PC-3 (cell line): ENCODE measurements at regions not wholly inside any gene's neighbourhood (a gene's known extent, or its start where the extent isn't known, plus 50 kb on each side); places are given as distances from the start of the nearest gene placed in this dataset.

Experiments used
- ATAC-seq: fragments of 200-7000 bp; cut with Tn5 transposase; 2 replicates; pipeline ENCODE4 v1.9.1; 2020; ENCODE audit warnings: mild to moderate bottlenecking, moderate library complexity
- BruUV-seq: library from RNA; stranded (reverse); fragments of 400-500 nt; replicated peaks from 2 replicates; lab custom pipeline; 2021; lab: Mats Ljungman, UMichigan
- CTCF ChIA-PET: fragments of 300-600 bp; sonication (Branson Sonifier 250); formaldehyde crosslinking; loops from one replicate; lab custom pipeline; 2022; ENCODE audit warnings: antibody characterized with exemption; lab: Charles Lee
- POLR2A ChIA-PET: fragments of 300-600 bp; sonication (Branson Sonifier 250); formaldehyde crosslinking; loops from one replicate; lab custom pipeline; 2022; ENCODE audit warnings: antibody characterized with exemption; ENCODE audit not compliant: unreplicated experiment; lab: Charles Lee
- DNase-seq: peaks from one replicate; pipeline ENCODE4 v3.0.0-alpha.2; 2015
- H2AFZ ChIP-seq: fragments of 300-600 bp; sonication (generic); 2 replicates; pipeline ENCODE4 v1.6.0; 2016; ENCODE audit warnings: antibody characterized with exemption, low read length
- H3F3A ChIP-seq: fragments of 300-600 bp; sonication (generic); one replicate; pipeline ENCODE4 v1.6.0; 2017; ENCODE audit warnings: antibody characterized with exemption, low read length, control low read depth, mild to moderate bottlenecking; ENCODE audit not compliant: unreplicated experiment
- H3K27ac ChIP-seq: fragments of 300-600 bp; sonication (generic); 2 replicates; pipeline ENCODE4 v1.5.1; 2016; ENCODE audit warnings: mild to moderate bottlenecking, low read length
- H3K27me3 ChIP-seq: fragments of 300-600 bp; sonication (generic); 2 replicates; pipeline ENCODE4 v1.6.1; 2016; ENCODE audit warnings: low read length, mixed read lengths
- H3K36me3 ChIP-seq: fragments of 300-600 bp; sonication (generic); 2 replicates; pipeline ENCODE4 v1.6.1; 2016; ENCODE audit warnings: low read depth, mixed run types, low read length, mixed read lengths
- H3K4me1 ChIP-seq: fragments of 300-600 bp; sonication (generic); 2 replicates; pipeline ENCODE4 v1.5.1; 2016; ENCODE audit warnings: low read length; ENCODE audit not compliant: insufficient read depth
- H3K4me2 ChIP-seq: fragments of 300-600 bp; sonication (generic); 2 replicates; pipeline ENCODE4 v1.6.0; 2016; ENCODE audit warnings: low read length
- H3K4me3 ChIP-seq: fragments of 300-600 bp; sonication (generic); 2 replicates; pipeline ENCODE4 v1.5.1; 2016; ENCODE audit warnings: mild to moderate bottlenecking, low read length, mixed read lengths
- H3K79me2 ChIP-seq: fragments of 300-600 bp; sonication (generic); 2 replicates; pipeline ENCODE4 v1.6.1; 2017; ENCODE audit warnings: low read length, mixed read lengths
- H3K9ac ChIP-seq: fragments of 300-600 bp; sonication (generic); 2 replicates; pipeline ENCODE4 v1.6.0; 2016; ENCODE audit warnings: mild to moderate bottlenecking, low read length
- H3K9me2 ChIP-seq: fragments of 300-600 bp; sonication (generic); replicated peaks from 2 replicates; pipeline ENCODE4 v1.6.1; 2016; ENCODE audit warnings: mixed run types, low read length, mixed read lengths
- H3K9me3 ChIP-seq: fragments of 300-600 bp; sonication (generic); 2 replicates; pipeline ENCODE4 v1.6.1; 2016; ENCODE audit warnings: low read length, mixed read lengths
- H4K20me1 ChIP-seq: fragments of 300-600 bp; sonication (generic); 2 replicates; pipeline ENCODE4 v1.6.1; 2016; ENCODE audit warnings: low read length, mixed read lengths
- EZH2 ChIP-seq: fragments of 300-600 bp; sonication (generic); IDR thresholded peaks from one replicate; pipeline ENCODE4 v1.6.1; 2017; ENCODE audit warnings: antibody characterized with exemption, mild to moderate bottlenecking, low read length; ENCODE audit not compliant: unreplicated experiment
- EZH2phosphoT487 ChIP-seq: fragments of 300-600 bp; sonication (generic); IDR thresholded peaks from 2 replicates; pipeline ENCODE4 v1.6.1; 2018; ENCODE audit warnings: mild to moderate bottlenecking, antibody characterized with exemption, low read length, borderline replicate concordance
- intact Hi-C: fragments of 100-400 bp; cut with micrococcal nuclease; formaldehyde crosslinking; loops from 2 replicates; pipeline ENCODE4 v1.9.0; 2023
- TF ChIP-seq, protein P1 (sequence below): fragments of 300-600 bp; sonication (generic); conservative IDR thresholded peaks from 2 replicates; pipeline ENCODE4 v1.5.1; 2017; ENCODE audit warnings: antibody characterized with exemption, low read depth, mild to moderate bottlenecking, low read length

DNA sequence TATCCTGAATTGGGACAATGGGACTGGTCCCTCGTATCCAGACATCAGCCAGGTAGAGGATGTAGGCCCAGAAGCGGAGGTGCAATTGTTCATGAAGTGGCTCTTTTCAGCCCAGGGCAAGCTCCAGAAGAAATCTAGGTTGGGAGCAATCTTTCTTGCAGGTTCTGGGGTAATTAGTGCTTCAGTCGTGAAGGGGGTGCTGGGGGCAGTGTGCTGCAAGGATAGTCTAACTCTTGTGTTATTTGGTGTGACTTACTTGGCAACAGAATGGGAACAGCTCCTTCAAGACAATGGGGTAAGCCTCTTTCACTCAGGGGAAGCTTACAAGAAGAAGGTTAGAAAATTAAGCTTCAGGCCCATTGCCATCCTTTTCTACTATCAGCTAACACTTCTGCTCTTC lies 273.0 kb downstream of the DIPK2A start:
- TF ChIP-seq, protein P1, sequence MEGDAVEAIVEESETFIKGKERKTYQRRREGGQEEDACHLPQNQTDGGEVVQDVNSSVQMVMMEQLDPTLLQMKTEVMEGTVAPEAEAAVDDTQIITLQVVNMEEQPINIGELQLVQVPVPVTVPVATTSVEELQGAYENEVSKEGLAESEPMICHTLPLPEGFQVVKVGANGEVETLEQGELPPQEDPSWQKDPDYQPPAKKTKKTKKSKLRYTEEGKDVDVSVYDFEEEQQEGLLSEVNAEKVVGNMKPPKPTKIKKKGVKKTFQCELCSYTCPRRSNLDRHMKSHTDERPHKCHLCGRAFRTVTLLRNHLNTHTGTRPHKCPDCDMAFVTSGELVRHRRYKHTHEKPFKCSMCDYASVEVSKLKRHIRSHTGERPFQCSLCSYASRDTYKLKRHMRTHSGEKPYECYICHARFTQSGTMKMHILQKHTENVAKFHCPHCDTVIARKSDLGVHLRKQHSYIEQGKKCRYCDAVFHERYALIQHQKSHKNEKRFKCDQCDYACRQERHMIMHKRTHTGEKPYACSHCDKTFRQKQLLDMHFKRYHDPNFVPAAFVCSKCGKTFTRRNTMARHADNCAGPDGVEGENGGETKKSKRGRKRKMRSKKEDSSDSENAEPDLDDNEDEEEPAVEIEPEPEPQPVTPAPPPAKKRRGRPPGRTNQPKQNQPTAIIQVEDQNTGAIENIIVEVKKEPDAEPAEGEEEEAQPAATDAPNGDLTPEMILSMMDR, result no peak
- TF ChIP-seq EZH2, result no peak
- H3K27ac ChIP-seq, result no peak overlapping the region
- intact Hi-C loops, result no loop called here
- H3K9ac ChIP-seq, result no peak overlapping the region
- CTCF ChIA-PET, result no interaction called here
- H3K36me3 ChIP-seq, result no peaks in the 10 kb centered on the region
- H3K4me1 ChIP-seq, result no peaks in the 10 kb centered on the region
- ATAC-seq, result no peak
- no peak overlapping the region for H2AFZ ChIP-seq
- DNase-seq, result no peak
- H3K9me2 ChIP-seq, result no peaks in the 10 kb centered on the region
- POLR2A ChIA-PET, result no interaction called here
- no peak overlapping the region for H3K4me3 ChIP-seq
- H3K9me3 ChIP-seq, result no peaks in the 10 kb centered on the region
- H3K79me2 ChIP-seq, result no peaks in the 10 kb centered on the region
- no peaks in the 10 kb centered on the region for H3F3A ChIP-seq
- no peaks in the 10 kb centered on the region for H3K27me3 ChIP-seq
- no peaks in the 10 kb centered on the region for H4K20me1 ChIP-seq
- no peak overlapping the region for H3K4me2 ChIP-seq
- no TSS peak for BruUV-seq

DNA sequence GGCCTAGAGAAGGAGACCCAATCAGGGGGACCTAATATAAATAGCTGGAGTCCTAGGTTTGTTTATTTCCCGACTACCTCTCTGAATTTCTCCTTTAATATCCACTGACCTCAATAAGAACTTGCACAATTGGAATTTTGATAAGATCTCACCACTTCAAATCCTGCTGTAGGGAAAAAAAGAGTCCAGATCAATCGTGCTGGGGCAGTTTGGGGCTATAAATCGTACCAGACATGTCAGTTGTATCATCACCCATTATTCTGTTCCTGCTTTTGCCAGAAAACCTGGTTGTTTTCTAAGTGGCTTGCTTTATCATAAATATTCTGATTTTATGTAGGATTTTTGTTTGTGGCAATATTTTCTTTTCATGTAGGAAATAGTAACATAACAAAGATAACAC lies 281.3 kb downstream of the DIPK2A start:
- no peak for ATAC-seq
- Histone ChIP-seq H3K9me3 (no peaks in the 10 kb centered on the region), H3K9ac (no peak overlapping the region), H3K4me1 (no peaks in the 10 kb centered on the region), H3K4me3 (no peak overlapping the region), H3K27ac (no peak overlapping the region), H3K9me2 (no peaks in the 10 kb centered on the region), H3K4me2 (no peak overlapping the region), H3F3A (no peaks in the 10 kb centered on the region), H3K36me3 (no peaks in the 10 kb centered on the region), H4K20me1 (no peaks in the 10 kb centered on the region), H3K79me2 (no peaks in the 10 kb centered on the region), H2AFZ (no peak overlapping the region), H3K27me3 (no peaks in the 10 kb centered on the region)
- intact Hi-C loops, result no loop called here
- ChIA-PET CTCF (no interaction called here), POLR2A (no interaction called here)
- no peak for DNase-seq
- TF ChIP-seq EZH2 (no peak), EZH2phosphoT487 (no peak)
- TF ChIP-seq, protein P1, result no peak
- no TSS peak for BruUV-seq

DNA sequence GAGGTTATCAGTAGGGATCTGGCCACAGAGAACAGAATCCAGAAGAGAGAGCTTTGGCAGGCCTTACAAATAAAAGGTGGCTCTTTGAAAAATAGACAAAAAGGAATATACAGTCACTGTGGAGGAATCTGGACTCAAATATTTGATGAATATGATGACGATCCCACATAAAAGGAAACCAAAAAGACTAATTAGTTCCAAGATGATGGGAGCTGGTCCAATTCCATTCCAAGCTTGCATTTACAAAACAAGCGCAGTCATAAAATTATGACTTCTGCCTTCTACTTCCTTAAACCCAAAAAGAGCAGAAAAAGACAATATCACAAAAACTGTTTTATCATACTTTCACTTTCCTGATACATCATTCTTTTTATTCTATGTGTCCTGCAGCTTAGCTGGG lies 285.8 kb downstream of the DIPK2A start:
- no peak for ATAC-seq

More for the DNA sequence above, 285.8 kb downstream of the DIPK2A start:
- Histone ChIP-seq H3K36me3 (no peaks in the 10 kb centered on the region), H3K9me3 (no peaks in the 10 kb centered on the region), H2AFZ (no peak overlapping the region), H4K20me1 (no peaks in the 10 kb centered on the region), H3F3A (no peaks in the 10 kb centered on the region), H3K79me2 (no peaks in the 10 kb centered on the region), H3K4me2 (no peak overlapping the region), H3K27me3 (no peaks in the 10 kb centered on the region), H3K4me3 (no peak overlapping the region), H3K9me2 (no peaks in the 10 kb centered on the region), H3K27ac (no peak overlapping the region), H3K9ac (no peak overlapping the region), H3K4me1 (no peaks in the 10 kb centered on the region)
- intact Hi-C loops, result no loop called here
- TF ChIP-seq, protein P1, result no peak
- TF ChIP-seq EZH2phosphoT487 (no peak), EZH2 (no peak)
- BruUV-seq, result no TSS peak
- POLR2A ChIA-PET, result no interaction called here
- DNase-seq, result no peak
- CTCF ChIA-PET, result no interaction called here
